ENCODE measurements at regions not wholly inside any gene's neighbourhood (a gene's known extent, or its start where the extent isn't known, plus 50 kb on each side); places are given as distances from the start of the nearest gene placed in this dataset.

DNA sequence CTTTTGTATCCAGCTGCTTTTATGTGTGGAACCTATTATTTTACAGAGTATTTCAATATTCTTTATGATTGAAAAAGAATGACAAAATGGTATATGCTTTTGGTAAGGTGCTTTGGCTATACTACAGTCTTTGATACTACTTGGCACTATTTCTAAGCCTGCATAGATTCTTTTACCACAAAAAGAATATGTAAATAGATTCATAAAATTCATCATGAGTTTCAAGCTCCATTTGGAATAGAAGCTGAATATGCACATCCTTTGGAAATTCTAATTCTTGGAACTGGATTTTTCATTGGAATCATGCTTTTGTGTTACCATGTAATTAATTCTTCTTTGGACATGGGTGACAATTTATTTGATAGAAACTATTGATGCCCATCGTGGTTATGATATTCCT lies 60.2 kb upstream of the SYTL5 start:
- Histone ChIP-seq H3K36me3 (no peaks in the 10 kb centered on the region), H3K4me3 (no peak overlapping the region), H3K4me1 (no peaks in the 10 kb centered on the region), H3K27me3 (no peaks in the 10 kb centered on the region), H3K27ac (no peak overlapping the region), H3K9me3 (no peaks in the 10 kb centered on the region)
- ATAC-seq: no peak
- WGBS, 2 donors (ENCODE audit: low coverage in 1 of 2): 90 to 100% methylated on average over 1 of the region's 1 CpG
- TF ChIP-seq POLR2AphosphoS5 (IDR thresholded peaks at IDR 0.05): no peak
- TF ChIP-seq POLR2A (IDR thresholded peaks at IDR 0.05): no peak
- TF ChIP-seq EP300 (IDR thresholded peaks at IDR 0.05): no peak
- TF ChIP-seq, protein P1, sequence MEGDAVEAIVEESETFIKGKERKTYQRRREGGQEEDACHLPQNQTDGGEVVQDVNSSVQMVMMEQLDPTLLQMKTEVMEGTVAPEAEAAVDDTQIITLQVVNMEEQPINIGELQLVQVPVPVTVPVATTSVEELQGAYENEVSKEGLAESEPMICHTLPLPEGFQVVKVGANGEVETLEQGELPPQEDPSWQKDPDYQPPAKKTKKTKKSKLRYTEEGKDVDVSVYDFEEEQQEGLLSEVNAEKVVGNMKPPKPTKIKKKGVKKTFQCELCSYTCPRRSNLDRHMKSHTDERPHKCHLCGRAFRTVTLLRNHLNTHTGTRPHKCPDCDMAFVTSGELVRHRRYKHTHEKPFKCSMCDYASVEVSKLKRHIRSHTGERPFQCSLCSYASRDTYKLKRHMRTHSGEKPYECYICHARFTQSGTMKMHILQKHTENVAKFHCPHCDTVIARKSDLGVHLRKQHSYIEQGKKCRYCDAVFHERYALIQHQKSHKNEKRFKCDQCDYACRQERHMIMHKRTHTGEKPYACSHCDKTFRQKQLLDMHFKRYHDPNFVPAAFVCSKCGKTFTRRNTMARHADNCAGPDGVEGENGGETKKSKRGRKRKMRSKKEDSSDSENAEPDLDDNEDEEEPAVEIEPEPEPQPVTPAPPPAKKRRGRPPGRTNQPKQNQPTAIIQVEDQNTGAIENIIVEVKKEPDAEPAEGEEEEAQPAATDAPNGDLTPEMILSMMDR (IDR thresholded peaks at IDR 0.05): no peak

DNA sequence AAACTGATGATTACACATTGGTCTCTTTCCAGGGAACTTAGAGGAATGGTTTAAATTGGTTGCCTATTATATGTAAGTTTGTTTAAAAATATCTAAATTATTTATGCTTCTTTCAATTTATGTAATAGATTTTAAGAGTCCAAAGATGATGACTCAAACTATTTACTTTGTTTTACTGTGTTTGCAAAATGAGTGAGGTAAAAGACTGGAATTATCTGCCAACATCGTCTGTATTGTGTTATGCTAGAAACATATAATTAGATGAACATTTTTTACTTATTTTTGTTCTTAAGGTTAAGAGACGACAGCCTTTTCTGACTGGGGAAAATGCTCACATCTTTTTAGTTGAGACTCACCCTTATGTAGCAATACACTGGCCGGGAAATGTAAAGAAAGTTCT lies 51.1 kb upstream of the SYTL5 start:
- ATAC-seq: no peak
- TF ChIP-seq, protein P1 (IDR thresholded peaks at IDR 0.05): no peak
- TF ChIP-seq POLR2AphosphoS5 (IDR thresholded peaks at IDR 0.05): no peak
- TF ChIP-seq POLR2A (IDR thresholded peaks at IDR 0.05): no peak
- TF ChIP-seq EP300 (IDR thresholded peaks at IDR 0.05): no peak
- Histone ChIP-seq H3K27me3 (no peaks in the 10 kb centered on the region), H3K27ac (no peak overlapping the region), H3K4me1 (no peaks in the 10 kb centered on the region), H3K36me3 (no peaks in the 10 kb centered on the region), H3K9me3 (no peaks in the 10 kb centered on the region), H3K4me3 (no peak overlapping the region)
- WGBS, 2 donors (ENCODE audit: low coverage in 1 of 2): 55 to 57% methylated on average over 3 of the region's 3 CpGs

DNA sequence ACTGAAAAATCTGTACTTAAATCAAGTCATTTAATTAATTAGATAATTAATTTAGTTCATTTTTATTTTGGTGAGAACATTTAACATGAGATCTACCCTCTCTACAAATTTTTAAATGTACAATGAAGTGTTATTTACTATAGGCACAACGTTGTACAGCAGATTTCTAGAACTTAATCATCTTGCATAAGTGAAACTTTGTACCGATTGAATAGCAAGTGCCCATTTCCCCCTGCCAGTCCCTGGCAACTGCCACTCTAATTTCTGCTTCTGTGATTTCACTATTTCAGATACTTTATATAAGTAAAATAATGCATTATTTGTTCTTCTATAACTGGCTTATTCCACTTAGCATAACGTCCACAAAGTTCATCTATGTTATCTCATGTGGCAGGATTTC lies 50.1 kb upstream of the SYTL5 start:
- no peaks in the 10 kb centered on the region for H3K36me3 ChIP-seq
- no peaks in the 10 kb centered on the region for H3K27me3 ChIP-seq
- 52 to 85% methylated on average over 3 of the region's 3 CpGs for WGBS, 2 donors (ENCODE audit: low coverage in 1 of 2)
- H3K27ac ChIP-seq: no peak overlapping the region
- H3K4me3 ChIP-seq: no peak overlapping the region
- no peak for ATAC-seq
- no peaks in the 10 kb centered on the region for H3K9me3 ChIP-seq
- TF ChIP-seq, protein P1 (IDR thresholded peaks at IDR 0.05): no peak
- TF ChIP-seq EP300 (IDR thresholded peaks at IDR 0.05): no peak
- TF ChIP-seq POLR2A (IDR thresholded peaks at IDR 0.05): no peak
- no peak for TF ChIP-seq POLR2AphosphoS5 (IDR thresholded peaks at IDR 0.05)
- no peaks in the 10 kb centered on the region for H3K4me1 ChIP-seq
